ENCODE measurements at regions not wholly inside any gene's neighbourhood (a gene's known extent, or its start where the extent isn't known, plus 50 kb on each side); places are given as distances from the start of the nearest gene placed in this dataset.

DNA sequence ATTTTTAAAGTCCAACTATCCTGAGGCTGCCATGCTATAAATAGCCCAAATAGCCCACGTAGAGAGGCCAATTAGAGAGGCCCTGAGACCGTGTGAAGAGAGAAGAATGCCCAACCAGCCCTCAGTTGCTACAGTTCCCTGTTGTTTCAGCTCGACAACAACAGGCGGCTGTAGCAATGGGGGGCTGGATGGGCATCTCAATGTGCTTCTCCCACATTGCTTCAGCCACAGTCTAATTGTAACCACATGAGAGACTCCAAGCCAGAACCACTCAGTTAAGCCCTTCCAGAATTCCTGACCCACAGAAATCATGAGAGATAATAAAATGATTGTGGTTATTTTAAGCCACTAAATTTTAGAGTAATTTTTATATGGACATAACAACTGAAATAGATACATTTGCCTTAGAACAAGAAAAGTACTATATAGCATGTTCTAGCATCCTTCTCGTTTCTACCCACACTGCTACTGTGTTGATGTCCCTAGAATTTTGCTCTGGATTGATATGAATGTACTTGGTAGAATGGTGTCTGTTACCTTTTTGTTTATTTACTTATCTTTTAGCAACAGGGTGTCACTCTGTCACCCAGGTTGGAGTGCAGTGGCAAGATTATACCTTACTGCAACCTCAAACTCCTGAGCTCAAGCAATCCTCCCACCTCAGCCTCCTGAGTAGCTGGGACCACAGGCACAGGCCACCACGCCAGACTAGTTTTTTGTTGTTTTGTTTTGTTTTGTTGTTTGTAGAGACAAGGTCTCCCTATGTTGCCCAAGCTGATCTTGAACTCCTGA lies 436.4 kb downstream of the BCOR start:
- Histone ChIP-seq H3K36me3 (ENCODE audit: control insufficient read depth in 2 of 2, insufficient read depth in 1 of 2, low read length in 2 of 2) (no peaks in the 10 kb centered on the region), H3K4me3 (ENCODE audit: low read depth, low read length) (no peak overlapping the region), H3K27ac (ENCODE audit: extremely low read depth, low read depth, low read length) (no peak overlapping the region), H3K4me1 (ENCODE audit: control insufficient read depth, insufficient read depth, low read length) (no peaks in the 10 kb centered on the region), H3K9me3 (ENCODE audit: control insufficient read depth, insufficient read depth, low read depth, low read length) (no peaks in the 10 kb centered on the region)
- ChIA-PET POLR2A (no interaction called here), CTCF (no interaction called here)
- TF ChIP-seq ZEB2 (tag by site-specific recombination; IDR thresholded peaks at IDR 0.05) (no peak), ZNF146 (tag by site-specific recombination; IDR thresholded peaks at IDR 0.05) (no peak), ZBTB1 (tag by site-specific recombination; IDR thresholded peaks at IDR 0.05) (no peak), ZNF214 (tag by site-specific recombination; IDR thresholded peaks at IDR 0.05; ENCODE audit: borderline replicate concordance) (no peak), ZNF423 (tag by site-specific recombination; IDR thresholded peaks at IDR 0.05) (no peak), ZNF221 (tag by site-specific recombination; IDR thresholded peaks at IDR 0.05; ENCODE audit: borderline replicate concordance) (no peak), ZNF121 (tag by site-specific recombination; IDR thresholded peaks at IDR 0.05) (no peak), ZNF76 (tag by site-specific recombination; IDR thresholded peaks at IDR 0.05; ENCODE audit: borderline replicate concordance, low read depth) (no peak), ZNF311 (tag by site-specific recombination; IDR thresholded peaks at IDR 0.05; ENCODE audit: borderline replicate concordance) (no peak), ZNF596 (tag by site-specific recombination; IDR thresholded peaks at IDR 0.05) (no peak)
- TF ChIP-seq, protein P1, sequence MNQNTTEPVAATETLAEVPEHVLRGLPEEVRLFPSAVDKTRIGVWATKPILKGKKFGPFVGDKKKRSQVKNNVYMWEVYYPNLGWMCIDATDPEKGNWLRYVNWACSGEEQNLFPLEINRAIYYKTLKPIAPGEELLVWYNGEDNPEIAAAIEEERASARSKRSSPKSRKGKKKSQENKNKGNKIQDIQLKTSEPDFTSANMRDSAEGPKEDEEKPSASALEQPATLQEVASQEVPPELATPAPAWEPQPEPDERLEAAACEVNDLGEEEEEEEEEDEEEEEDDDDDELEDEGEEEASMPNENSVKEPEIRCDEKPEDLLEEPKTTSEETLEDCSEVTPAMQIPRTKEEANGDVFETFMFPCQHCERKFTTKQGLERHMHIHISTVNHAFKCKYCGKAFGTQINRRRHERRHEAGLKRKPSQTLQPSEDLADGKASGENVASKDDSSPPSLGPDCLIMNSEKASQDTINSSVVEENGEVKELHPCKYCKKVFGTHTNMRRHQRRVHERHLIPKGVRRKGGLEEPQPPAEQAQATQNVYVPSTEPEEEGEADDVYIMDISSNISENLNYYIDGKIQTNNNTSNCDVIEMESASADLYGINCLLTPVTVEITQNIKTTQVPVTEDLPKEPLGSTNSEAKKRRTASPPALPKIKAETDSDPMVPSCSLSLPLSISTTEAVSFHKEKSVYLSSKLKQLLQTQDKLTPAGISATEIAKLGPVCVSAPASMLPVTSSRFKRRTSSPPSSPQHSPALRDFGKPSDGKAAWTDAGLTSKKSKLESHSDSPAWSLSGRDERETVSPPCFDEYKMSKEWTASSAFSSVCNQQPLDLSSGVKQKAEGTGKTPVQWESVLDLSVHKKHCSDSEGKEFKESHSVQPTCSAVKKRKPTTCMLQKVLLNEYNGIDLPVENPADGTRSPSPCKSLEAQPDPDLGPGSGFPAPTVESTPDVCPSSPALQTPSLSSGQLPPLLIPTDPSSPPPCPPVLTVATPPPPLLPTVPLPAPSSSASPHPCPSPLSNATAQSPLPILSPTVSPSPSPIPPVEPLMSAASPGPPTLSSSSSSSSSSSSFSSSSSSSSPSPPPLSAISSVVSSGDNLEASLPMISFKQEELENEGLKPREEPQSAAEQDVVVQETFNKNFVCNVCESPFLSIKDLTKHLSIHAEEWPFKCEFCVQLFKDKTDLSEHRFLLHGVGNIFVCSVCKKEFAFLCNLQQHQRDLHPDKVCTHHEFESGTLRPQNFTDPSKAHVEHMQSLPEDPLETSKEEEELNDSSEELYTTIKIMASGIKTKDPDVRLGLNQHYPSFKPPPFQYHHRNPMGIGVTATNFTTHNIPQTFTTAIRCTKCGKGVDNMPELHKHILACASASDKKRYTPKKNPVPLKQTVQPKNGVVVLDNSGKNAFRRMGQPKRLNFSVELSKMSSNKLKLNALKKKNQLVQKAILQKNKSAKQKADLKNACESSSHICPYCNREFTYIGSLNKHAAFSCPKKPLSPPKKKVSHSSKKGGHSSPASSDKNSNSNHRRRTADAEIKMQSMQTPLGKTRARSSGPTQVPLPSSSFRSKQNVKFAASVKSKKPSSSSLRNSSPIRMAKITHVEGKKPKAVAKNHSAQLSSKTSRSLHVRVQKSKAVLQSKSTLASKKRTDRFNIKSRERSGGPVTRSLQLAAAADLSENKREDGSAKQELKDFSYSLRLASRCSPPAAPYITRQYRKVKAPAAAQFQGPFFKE (tag by site-specific recombination; IDR thresholded peaks at IDR 0.05; ENCODE audit: borderline replicate concordance) = no peak
- TF ChIP-seq, protein P2, sequence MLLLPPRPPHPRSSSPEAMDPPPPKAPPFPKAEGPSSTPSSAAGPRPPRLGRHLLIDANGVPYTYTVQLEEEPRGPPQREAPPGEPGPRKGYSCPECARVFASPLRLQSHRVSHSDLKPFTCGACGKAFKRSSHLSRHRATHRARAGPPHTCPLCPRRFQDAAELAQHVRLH (tag by site-specific recombination; IDR thresholded peaks at IDR 0.05) = no peak
- TF ChIP-seq, protein P3, sequence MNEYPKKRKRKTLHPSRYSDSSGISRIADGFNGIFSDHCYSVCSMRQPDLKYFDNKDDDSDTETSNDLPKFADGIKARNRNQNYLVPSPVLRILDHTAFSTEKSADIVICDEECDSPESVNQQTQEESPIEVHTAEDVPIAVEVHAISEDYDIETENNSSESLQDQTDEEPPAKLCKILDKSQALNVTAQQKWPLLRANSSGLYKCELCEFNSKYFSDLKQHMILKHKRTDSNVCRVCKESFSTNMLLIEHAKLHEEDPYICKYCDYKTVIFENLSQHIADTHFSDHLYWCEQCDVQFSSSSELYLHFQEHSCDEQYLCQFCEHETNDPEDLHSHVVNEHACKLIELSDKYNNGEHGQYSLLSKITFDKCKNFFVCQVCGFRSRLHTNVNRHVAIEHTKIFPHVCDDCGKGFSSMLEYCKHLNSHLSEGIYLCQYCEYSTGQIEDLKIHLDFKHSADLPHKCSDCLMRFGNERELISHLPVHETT (tag by site-specific recombination; IDR thresholded peaks at IDR 0.05) = no peak

DNA sequence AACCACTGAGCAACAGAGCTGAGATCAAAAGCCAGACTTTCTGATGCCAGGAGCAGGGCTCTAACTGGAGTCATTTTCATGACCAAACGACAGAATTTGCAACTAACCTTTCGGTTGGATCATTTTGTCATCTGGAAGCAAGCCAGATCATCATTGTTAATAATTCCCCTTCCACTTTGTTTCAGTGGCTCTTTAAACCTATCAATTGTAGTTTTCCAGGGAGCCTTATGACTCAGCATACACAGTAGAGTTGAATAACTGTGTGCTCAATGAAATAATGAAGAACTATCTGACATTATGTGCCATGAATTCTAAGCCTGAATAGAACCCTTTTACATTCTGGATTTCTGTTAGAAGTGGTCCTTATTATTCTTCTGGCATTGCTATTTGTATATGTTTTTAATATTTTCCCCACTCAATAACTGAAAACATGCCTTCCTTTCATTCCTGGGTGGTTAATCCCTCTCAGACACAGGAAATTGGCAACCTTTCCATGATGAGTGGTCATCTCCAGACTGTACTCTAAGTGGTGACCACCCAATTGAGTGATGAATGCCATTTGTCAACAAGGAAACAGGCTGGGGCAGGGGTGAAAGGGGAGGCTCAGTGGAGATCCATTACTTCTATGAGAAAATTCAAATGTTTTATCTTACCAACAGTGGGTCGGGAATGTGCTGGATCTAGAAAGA lies 431.8 kb downstream of the BCOR start:
- Histone ChIP-seq H3K4me3 (ENCODE audit: low read depth, low read length) (no peak overlapping the region), H3K4me1 (ENCODE audit: control insufficient read depth, insufficient read depth, low read length) (0 out of 2 replicates have a peak, but pooled peaks cover 4% of the 10 kb centered on the region), H3K9me3 (ENCODE audit: control insufficient read depth, insufficient read depth, low read depth, low read length) (no peaks in the 10 kb centered on the region), H3K36me3 (ENCODE audit: control insufficient read depth in 2 of 2, insufficient read depth in 1 of 2, low read length in 2 of 2) (no peaks in the 10 kb centered on the region), H3K27ac (ENCODE audit: extremely low read depth, low read depth, low read length) (no peak overlapping the region)
- CTCF ChIA-PET = no interaction called here
- POLR2A ChIA-PET = no interaction called here
- TF ChIP-seq, protein P4, sequence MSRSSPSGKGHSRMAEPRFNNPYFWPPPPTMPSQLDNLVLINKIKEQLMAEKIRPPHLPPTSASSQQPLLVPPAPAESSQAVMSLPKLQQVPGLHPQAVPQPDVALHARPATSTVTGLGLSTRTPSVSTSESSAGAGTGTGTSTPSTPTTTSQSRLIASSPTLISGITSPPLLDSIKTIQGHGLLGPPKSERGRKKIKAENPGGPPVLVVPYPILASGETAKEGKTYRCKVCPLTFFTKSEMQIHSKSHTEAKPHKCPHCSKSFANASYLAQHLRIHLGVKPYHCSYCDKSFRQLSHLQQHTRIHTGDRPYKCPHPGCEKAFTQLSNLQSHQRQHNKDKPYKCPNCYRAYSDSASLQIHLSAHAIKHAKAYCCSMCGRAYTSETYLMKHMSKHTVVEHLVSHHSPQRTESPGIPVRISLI (tag by site-specific recombination; IDR thresholded peaks at IDR 0.05) = no peak
- TF ChIP-seq ZNF211 (tag by site-specific recombination; IDR thresholded peaks at IDR 0.05; ENCODE audit: low read depth) (no peak), ZNF23 (tag by site-specific recombination; IDR thresholded peaks at IDR 0.05; ENCODE audit: borderline replicate concordance) (no peak), ZNF76 (tag by site-specific recombination; IDR thresholded peaks at IDR 0.05; ENCODE audit: borderline replicate concordance, low read depth) (no peak), ZIC2 (tag by site-specific recombination; IDR thresholded peaks at IDR 0.05) (no peak), ZNF404 (tag by site-specific recombination; IDR thresholded peaks at IDR 0.05) (no peak), ZNF248 (tag by site-specific recombination; IDR thresholded peaks at IDR 0.05) (no peak), GLIS2 (tag by site-specific recombination; IDR thresholded peaks at IDR 0.05) (no peak), ZNF571 (tag by site-specific recombination; IDR thresholded peaks at IDR 0.05) (no peak), ZNF514 (tag by site-specific recombination; IDR thresholded peaks at IDR 0.05) (no peak), ZNF48 (tag by site-specific recombination; IDR thresholded peaks at IDR 0.05) (no peak)
- TF ChIP-seq, protein P5, sequence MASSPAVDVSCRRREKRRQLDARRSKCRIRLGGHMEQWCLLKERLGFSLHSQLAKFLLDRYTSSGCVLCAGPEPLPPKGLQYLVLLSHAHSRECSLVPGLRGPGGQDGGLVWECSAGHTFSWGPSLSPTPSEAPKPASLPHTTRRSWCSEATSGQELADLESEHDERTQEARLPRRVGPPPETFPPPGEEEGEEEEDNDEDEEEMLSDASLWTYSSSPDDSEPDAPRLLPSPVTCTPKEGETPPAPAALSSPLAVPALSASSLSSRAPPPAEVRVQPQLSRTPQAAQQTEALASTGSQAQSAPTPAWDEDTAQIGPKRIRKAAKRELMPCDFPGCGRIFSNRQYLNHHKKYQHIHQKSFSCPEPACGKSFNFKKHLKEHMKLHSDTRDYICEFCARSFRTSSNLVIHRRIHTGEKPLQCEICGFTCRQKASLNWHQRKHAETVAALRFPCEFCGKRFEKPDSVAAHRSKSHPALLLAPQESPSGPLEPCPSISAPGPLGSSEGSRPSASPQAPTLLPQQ (tag by site-specific recombination; IDR thresholded peaks at IDR 0.05) = no peak

Measured in HEK293 (cell line).